Thyroid gland (tissue), 4 donors: ENCODE measurements at regions not wholly inside any gene's neighbourhood (a gene's known extent, or its start where the extent isn't known, plus 50 kb on each side); places are given as distances from the start of the nearest gene placed in this dataset.

Source experiments
- CTCF ChIP-seq, 6 experiments: fragments of 200-600 bp in 3 of 6; fragments of 450-650 bp in 3 of 6; sonication (generic) in 3 of 6; IDR thresholded peaks; one replicate each; pipeline ENCODE4 v1.5.1; 2016 to 2019; ENCODE audit warnings: antibody characterized with exemption in 6 of 6, mild to moderate bottlenecking in 2 of 6, inconsistent platforms in 1 of 6, moderate library complexity in 1 of 6
- POLR2A ChIP-seq, 2 donors: fragments of 450-650 bp; IDR thresholded peaks; one replicate each; pipeline ENCODE4 v1.6.1; 2017; ENCODE audit warnings: antibody characterized with exemption in 2 of 2, mild to moderate bottlenecking in 2 of 2, moderate library complexity in 1 of 2

- no peak for TF ChIP-seq CTCF (IDR thresholded peaks at IDR 0.05)
- TF ChIP-seq POLR2A (IDR thresholded peaks at IDR 0.05) = no peak
Measured at GRCh38 chr1:56215771-56216170, 363.6 kb downstream of the PLPP3 start.
